K562 (cell line): ENCODE measurements at regions not wholly inside any gene's neighbourhood (a gene's known extent, or its start where the extent isn't known, plus 50 kb on each side); places are given as distances from the start of the nearest gene placed in this dataset.

Source experiments
- ATAC-seq: fragments of 200-7000 bp; cut with Tn5 transposase; 3 replicates; pipeline ENCODE4 v1.9.1; 2020; ENCODE audit warnings: moderate library complexity
- BruUV-seq: library from RNA; stranded (reverse); fragments of 400-500 nt; replicated peaks from 2 replicates; lab custom pipeline; 2021; lab: Mats Ljungman, UMichigan
- CTCF ChIA-PET: fragments of 300-600 bp; formaldehyde crosslinking; extraction: SDS; loops from one replicate; lab custom pipeline; 2021; ENCODE audit warnings: low intra/inter-chr PET ratio; lab: Yijun Ruan, JAX
- POLR2A ChIA-PET: fragments of 300-600, 350-650 bp; sonication (Branson Sonifier 250); formaldehyde crosslinking; extraction: SDS; loops from one replicate; lab custom pipeline; 2021; ENCODE audit warnings: antibody characterized with exemption, inconsistent platforms; lab: Yijun Ruan, JAX
- DNase-seq, 4 experiments: peaks; one replicate each; pipeline versions ENCODE4 v3.0.0 to v3.0.0-alpha.2; 2011 to 2018; ENCODE audit warnings: low spot score in 3 of 4, mixed read lengths in 3 of 4; ENCODE audit errors: extremely low read depth in 1 of 4
- FAIRE-seq: peaks from 2 replicates; lab custom pipeline; 2011; peaks lifted over from hg19 to GRCh38; lab: Jason Lieb, UNC
- H2AFZ ChIP-seq: 2 replicates; pipeline ENCODE4 v1.6.0; 2011; ENCODE audit warnings: low read depth, low read length, control low read depth, inconsistent platforms
- H3K27ac ChIP-seq: fragments of 200-600 bp; 3 replicates; pipeline ENCODE4 v1.8.0; 2011; ENCODE audit warnings: low read depth, mild to moderate bottlenecking, control low read depth, inconsistent platforms, low read length, moderate library complexity, mixed read lengths; ENCODE audit errors: extremely low read depth
- H3K27me3 ChIP-seq, 2 experiments: fragments of 300-600 bp in 1 of 2; 2 replicates in 1 of 2; 3 replicates in 1 of 2; pipeline versions ENCODE4 v1.6.0 to v1.8.0; 2011; ENCODE audit warnings: inconsistent platforms in 2 of 2, low read length in 2 of 2, mild to moderate bottlenecking in 1 of 2, mixed read lengths in 1 of 2, moderate library complexity in 1 of 2; ENCODE audit not compliant: control insufficient read depth in 2 of 2, insufficient read depth in 2 of 2
- H3K36me3 ChIP-seq: fragments of 300-600 bp; 3 replicates; pipeline ENCODE4 v1.8.0; 2011; ENCODE audit warnings: mild to moderate bottlenecking, low read length, inconsistent platforms; ENCODE audit not compliant: control insufficient read depth, insufficient read depth
- H3K4me1 ChIP-seq, 2 experiments: fragments of 200-600 bp in 1 of 2; replicated peaks in 1 of 2; 2 replicates in 1 of 2; 3 replicates in 1 of 2; pipeline versions ENCODE4 v1.5.1 to v1.8.0; 2011; ENCODE audit warnings: inconsistent platforms in 2 of 2, low read length in 2 of 2, mild to moderate bottlenecking in 1 of 2, mixed read lengths in 1 of 2, moderate library complexity in 1 of 2; ENCODE audit not compliant: control insufficient read depth in 2 of 2, insufficient read depth in 2 of 2
- H3K4me2 ChIP-seq: 2 replicates; pipeline ENCODE4 v1.6.1; 2011; ENCODE audit warnings: low read length, control low read depth, inconsistent platforms, mixed read lengths; ENCODE audit not compliant: insufficient read depth
- H3K4me3 ChIP-seq: fragments of 200-600 bp; sonication (generic), shearing (Covaris generic); 2 replicates; pipeline ENCODE4 v1.5.1; 2016; ENCODE audit warnings: control low read depth, inconsistent platforms
- H3K79me2 ChIP-seq: fragments of 200-600 bp; 3 replicates; pipeline ENCODE4 v1.8.0; 2011; ENCODE audit warnings: low read length, inconsistent platforms; ENCODE audit not compliant: control insufficient read depth, insufficient read depth
- H3K9ac ChIP-seq, 2 experiments: 2 replicates each; pipeline versions ENCODE4 v1.6.0 to v1.6.1; 2011; ENCODE audit warnings: low read depth in 2 of 2, low read length in 2 of 2, control low read depth in 1 of 2, inconsistent platforms in 1 of 2, mild to moderate bottlenecking in 1 of 2, mixed read lengths in 1 of 2; ENCODE audit not compliant: insufficient read depth in 1 of 2
- H3K9me1 ChIP-seq: one replicate; pipeline ENCODE4 v1.6.0; 2011; ENCODE audit warnings: inconsistent platforms, mild to moderate bottlenecking, low read length, moderate library complexity; ENCODE audit not compliant: control insufficient read depth, insufficient read depth
- H3K9me3 ChIP-seq: replicated peaks from 2 replicates; pipeline ENCODE4 v1.5.1; 2011; ENCODE audit warnings: low read depth, low read length, inconsistent platforms; ENCODE audit not compliant: control insufficient read depth, insufficient read depth
- H4K20me1 ChIP-seq: replicated peaks from 2 replicates; pipeline ENCODE4 v1.6.1; 2011; ENCODE audit warnings: low read length, inconsistent platforms, mixed read lengths; ENCODE audit not compliant: control insufficient read depth, insufficient read depth
- CC2D1A ChIP-seq: fragments of 450-650 bp; IDR thresholded peaks from 2 replicates; pipeline ENCODE4 v1.6.1; 2017; ENCODE audit warnings: mild to moderate bottlenecking
- EP400 ChIP-seq: fragments of 450-650 bp; IDR thresholded peaks from 2 replicates; pipeline ENCODE4 v1.6.1; 2017; ENCODE audit warnings: antibody characterized with exemption, mild to moderate bottlenecking, moderate library complexity
- HNRNPK ChIP-seq: fragments of 200-400 bp; formaldehyde crosslinking; IDR thresholded peaks from one replicate; pipeline ENCODE4 v1.6.1; 2018; ENCODE audit warnings: mild to moderate bottlenecking, low read depth, low read length; ENCODE audit not compliant: poor library complexity, severe bottlenecking
- MCM5 ChIP-seq: fragments of 450-650 bp; IDR thresholded peaks from 2 replicates; pipeline ENCODE4 v1.6.1; 2016; ENCODE audit warnings: low read depth
- RBM34 ChIP-seq: fragments of 200-400 bp; formaldehyde crosslinking; IDR thresholded peaks from 2 replicates; pipeline ENCODE4 v1.6.1; 2018; ENCODE audit warnings: low read length, borderline replicate concordance; ENCODE audit not compliant: insufficient read depth
- ZNF316 ChIP-seq: fragments of 450-650 bp; IDR thresholded peaks from 2 replicates; pipeline ENCODE4 v1.6.1; 2016
- WGBS: fragments of 100-300 bp; shearing (Covaris generic); methylation state at CpG from one replicate; pipeline ENCODE4 v1.1.6; 2016; ENCODE audit warnings: low coverage, mixed read lengths; ENCODE audit not compliant: insufficient coverage; ENCODE audit errors: missing lambda C conversion rate; 5-methylcytosine and 5-hydroxymethylcytosine counted together
- in situ Hi-C: fragments of 300-500 bp; cut with MboI; formaldehyde crosslinking; loops from 4 replicates; pipeline ENCODE4 v1.15.0; 2018; ENCODE audit warnings: inconsistent platforms, mixed read lengths
- intact Hi-C: fragments of 100-400 bp; cut with micrococcal nuclease; formaldehyde crosslinking; loops from 2 replicates; pipeline ENCODE4 v1.14.2; 2022

GRCh38 chr4:176558661-176559060 is 234.1 kb downstream of the VEGFC start:
- ChIA-PET POLR2A (no interaction called here), CTCF (no interaction called here)
- Histone ChIP-seq H3K9ac (no peak overlapping the region), H3K79me2 (no peaks in the 10 kb centered on the region), H3K4me1 (no peaks in the 10 kb centered on the region), H3K27ac (no peak overlapping the region), H3K4me2 (no peak overlapping the region), H2AFZ (no peak overlapping the region), H3K4me3 (no peak overlapping the region), H3K9me3 (no peaks in the 10 kb centered on the region; the same call in 1 of the 2 replicates), H3K9me1 (no peaks in the 10 kb centered on the region), H3K36me3 (no peaks in the 10 kb centered on the region)
- FAIRE-seq: no peak
- WGBS: 1% methylated on average over 5 of the region's 5 CpGs
- DNase-seq: no peak
- in situ Hi-C loops: no loop called here
- ATAC-seq: no peak
- intact Hi-C loops: no loop called here
- BruUV-seq: no TSS peak
- TF ChIP-seq EP400 (no peak), CC2D1A (no peak), HNRNPK (no peak), RBM34 (no peak)
- TF ChIP-seq, all 486 proteins: peak for 0
- Histone ChIP-seq H3K27me3 (no peaks in the 10 kb centered on the region), H4K20me1 (no peaks in the 10 kb centered on the region)

GRCh38 chr4:176561368-176561767 is 231.4 kb downstream of the VEGFC start:
- no peak overlapping the region for H3K9ac ChIP-seq
- H3K27me3 ChIP-seq: no peaks in the 10 kb centered on the region
- H3K4me3 ChIP-seq: no peak overlapping the region
- no peak overlapping the region for H3K27ac ChIP-seq
- no peak overlapping the region for H3K4me2 ChIP-seq
- H2AFZ ChIP-seq: no peak overlapping the region
- in situ Hi-C loops: no loop called here
- no peaks in the 10 kb centered on the region for H3K9me1 ChIP-seq
- no peaks in the 10 kb centered on the region for H3K4me1 ChIP-seq
- no peaks in the 10 kb centered on the region; the same call in 1 of the 2 replicates for H3K9me3 ChIP-seq
- ChIA-PET POLR2A (no interaction called here), CTCF (no interaction called here)
- no peaks in the 10 kb centered on the region for H4K20me1 ChIP-seq
- H3K79me2 ChIP-seq: no peaks in the 10 kb centered on the region
- no peaks in the 10 kb centered on the region for H3K36me3 ChIP-seq
- WGBS: 0% methylated on average over 4 of the region's 4 CpGs
- DNase-seq (no peak), ATAC-seq (no peak), FAIRE-seq (no peak)
- intact Hi-C loops: no loop called here
- no TSS peak for BruUV-seq
- TF ChIP-seq MCM5: no peak
- no peak for TF ChIP-seq ZNF316
